Endodermal cell (in vitro differentiated cells): ENCODE measurements at regions not wholly inside any gene's neighbourhood (a gene's known extent, or its start where the extent isn't known, plus 50 kb on each side); places are given as distances from the start of the nearest gene placed in this dataset.

Experiments used
- DNase-seq: peaks from one replicate; pipeline ENCODE4 v3.0.0-alpha.2; 2017
- H3K27ac ChIP-seq: 2 replicates; pipeline ENCODE4 v1.5.1; 2013; ENCODE audit warnings: mild to moderate bottlenecking, low read depth, low read length, moderate library complexity
- H3K27me3 ChIP-seq: 2 replicates; pipeline ENCODE4 v1.6.1; 2013; ENCODE audit warnings: mild to moderate bottlenecking, low read length, moderate library complexity; ENCODE audit not compliant: insufficient read depth, control insufficient read depth, poor library complexity, severe bottlenecking
- H3K36me3 ChIP-seq: 2 replicates; pipeline ENCODE4 v1.7.0; 2013; ENCODE audit warnings: mild to moderate bottlenecking, low read length, moderate library complexity; ENCODE audit not compliant: control insufficient read depth, insufficient read depth
- H3K4me1 ChIP-seq: one replicate; pipeline ENCODE4 v1.7.0; 2013; ENCODE audit warnings: low read length; ENCODE audit not compliant: control insufficient read depth, insufficient read depth
- H3K4me3 ChIP-seq: 2 replicates; pipeline ENCODE4 v1.5.1; 2013; ENCODE audit warnings: mild to moderate bottlenecking, low read length, moderate library complexity
- H3K9ac ChIP-seq: 2 replicates; pipeline ENCODE4 v1.6.1; 2013; ENCODE audit warnings: mild to moderate bottlenecking, low read length, moderate library complexity; ENCODE audit not compliant: poor library complexity, severe bottlenecking; ENCODE audit errors: extremely low read depth
- H3K9me3 ChIP-seq: 2 replicates; pipeline ENCODE4 v1.6.1; 2013; ENCODE audit warnings: mild to moderate bottlenecking, low read length, moderate library complexity; ENCODE audit not compliant: control insufficient read depth
- H3K27ac Mint-ChIP-seq: 2 replicates; pipeline ENCODE4 v1.8.0; 2020; ENCODE audit warnings: mixed read lengths
- H3K27me3 Mint-ChIP-seq: 2 replicates; pipeline ENCODE4 v1.8.0; 2021; ENCODE audit warnings: mild to moderate bottlenecking, mixed read lengths; ENCODE audit not compliant: insufficient read depth
- H3K36me3 Mint-ChIP-seq: 2 replicates; pipeline ENCODE4 v1.8.0; 2020; ENCODE audit warnings: low read depth, mixed read lengths
- H3K4me1 Mint-ChIP-seq: 2 replicates; pipeline ENCODE4 v1.8.0; 2020; ENCODE audit warnings: mixed read lengths
- H3K4me3 Mint-ChIP-seq: 2 replicates; pipeline ENCODE4 v1.8.0; 2020; ENCODE audit warnings: mild to moderate bottlenecking, moderate library complexity, mixed read lengths
- H3K9me3 Mint-ChIP-seq: 2 replicates; pipeline ENCODE4 v1.8.0; 2020; ENCODE audit warnings: mild to moderate bottlenecking, mixed read lengths
- WGBS, 2 experiments: methylation state at CpG; one replicate each; pipeline versions ENCODE4 v1.1.5 to v1.1.7; 2013; ENCODE audit warnings: missing lambda C conversion rate in 2 of 2, mixed read lengths in 1 of 2; ENCODE audit not compliant: insufficient coverage in 1 of 2, insufficient read length in 1 of 2; 5-methylcytosine and 5-hydroxymethylcytosine counted together
- TF ChIP-seq, protein P1 (sequence below): fragments of 200-600 bp; sonication (generic); conservative IDR thresholded peaks from 2 replicates; pipeline ENCODE4 v1.5.0; 2021; ENCODE audit warnings: antibody characterized with exemption, mild to moderate bottlenecking

DNA sequence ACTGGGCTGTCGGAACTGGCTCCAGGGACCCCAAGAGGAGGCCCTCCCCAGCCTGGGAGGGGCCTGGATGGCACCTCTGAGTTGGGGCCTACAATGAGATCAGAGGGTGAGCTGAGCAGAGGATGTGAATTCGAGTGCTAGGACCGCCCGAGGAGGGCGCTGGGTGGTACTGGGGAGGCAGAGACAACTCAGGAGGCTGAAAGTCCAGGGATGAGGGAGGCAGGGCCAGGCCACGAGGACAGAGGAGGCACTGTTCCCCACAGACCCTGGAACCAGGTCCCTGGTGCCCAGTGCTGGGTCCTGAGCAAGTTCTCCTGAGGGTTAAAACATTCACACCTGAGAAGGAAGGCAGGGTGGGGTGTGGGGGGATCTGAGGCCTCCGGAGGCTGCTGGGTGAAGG is 218.0 kb downstream of the CTTN start:
- H3K4me1 ChIP-seq = no peaks in the 10 kb centered on the region
- H3K9me3 ChIP-seq = no peaks in the 10 kb centered on the region
- H3K9ac ChIP-seq = no peak overlapping the region
- Mint-ChIP-seq H3K4me3 (no peak overlapping the region), H3K9me3 (no peaks in the 10 kb centered on the region), H3K27ac (no peak overlapping the region), H3K4me1 (no peaks in the 10 kb centered on the region), H3K36me3 (no peaks in the 10 kb centered on the region), H3K27me3 (no peaks in the 10 kb centered on the region)
- no peak overlapping the region for H3K27ac ChIP-seq
- no peaks in the 10 kb centered on the region for H3K36me3 ChIP-seq
- H3K27me3 ChIP-seq = no peaks in the 10 kb centered on the region
- DNase-seq = no peak
- no peak overlapping the region for H3K4me3 ChIP-seq
- TF ChIP-seq, protein P1, sequence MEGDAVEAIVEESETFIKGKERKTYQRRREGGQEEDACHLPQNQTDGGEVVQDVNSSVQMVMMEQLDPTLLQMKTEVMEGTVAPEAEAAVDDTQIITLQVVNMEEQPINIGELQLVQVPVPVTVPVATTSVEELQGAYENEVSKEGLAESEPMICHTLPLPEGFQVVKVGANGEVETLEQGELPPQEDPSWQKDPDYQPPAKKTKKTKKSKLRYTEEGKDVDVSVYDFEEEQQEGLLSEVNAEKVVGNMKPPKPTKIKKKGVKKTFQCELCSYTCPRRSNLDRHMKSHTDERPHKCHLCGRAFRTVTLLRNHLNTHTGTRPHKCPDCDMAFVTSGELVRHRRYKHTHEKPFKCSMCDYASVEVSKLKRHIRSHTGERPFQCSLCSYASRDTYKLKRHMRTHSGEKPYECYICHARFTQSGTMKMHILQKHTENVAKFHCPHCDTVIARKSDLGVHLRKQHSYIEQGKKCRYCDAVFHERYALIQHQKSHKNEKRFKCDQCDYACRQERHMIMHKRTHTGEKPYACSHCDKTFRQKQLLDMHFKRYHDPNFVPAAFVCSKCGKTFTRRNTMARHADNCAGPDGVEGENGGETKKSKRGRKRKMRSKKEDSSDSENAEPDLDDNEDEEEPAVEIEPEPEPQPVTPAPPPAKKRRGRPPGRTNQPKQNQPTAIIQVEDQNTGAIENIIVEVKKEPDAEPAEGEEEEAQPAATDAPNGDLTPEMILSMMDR = no peak
- 91 to 96% methylated on average over 7 of the region's 7 CpGs for WGBS, 2 experiments

DNA sequence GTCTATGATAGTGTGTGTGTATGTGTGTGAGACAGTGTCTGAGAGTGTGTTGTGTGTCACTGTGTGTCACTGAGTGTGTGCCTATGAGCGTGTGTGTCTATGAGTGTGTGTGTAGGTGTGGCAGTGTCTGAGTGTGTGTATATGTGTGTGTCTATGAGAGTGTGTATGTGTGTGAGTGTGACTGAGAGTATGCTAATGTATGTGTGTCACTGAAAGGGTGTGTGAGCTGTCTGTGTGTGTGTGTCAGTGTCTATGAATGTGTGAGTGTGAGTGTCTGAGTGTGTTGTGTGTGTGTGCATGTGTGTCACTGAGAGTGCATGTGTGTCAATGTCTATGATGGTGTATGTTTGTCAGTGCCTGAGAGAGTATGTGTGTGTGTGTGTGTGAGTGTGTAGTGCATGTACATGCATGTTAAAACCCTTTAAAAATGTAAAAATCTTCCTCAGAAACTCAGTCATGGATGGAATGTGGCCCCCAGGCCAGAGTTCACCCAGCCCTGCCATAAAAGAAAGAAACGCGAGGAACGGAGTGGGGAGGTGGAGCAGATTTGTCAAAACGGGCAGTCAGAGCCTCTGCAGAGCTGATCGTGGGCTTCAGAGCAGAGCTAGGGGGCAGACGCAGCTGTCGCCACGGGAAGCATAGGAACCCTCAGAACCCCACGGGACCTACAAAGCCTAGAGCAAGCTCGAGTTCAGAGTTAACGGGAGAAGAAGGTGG is 218.8 kb downstream of the CTTN start:
- no peak overlapping the region for H3K27ac Mint-ChIP-seq
- H3K9me3 Mint-ChIP-seq = no peaks in the 10 kb centered on the region
- WGBS, 2 experiments = 73 to 82% methylated on average over 12 of the region's 12 CpGs
- H3K36me3 Mint-ChIP-seq = no peaks in the 10 kb centered on the region
- TF ChIP-seq, protein P1 = no peak
- Histone ChIP-seq H3K9me3 (no peaks in the 10 kb centered on the region), H3K27me3 (no peaks in the 10 kb centered on the region), H3K9ac (no peak overlapping the region), H3K4me1 (no peaks in the 10 kb centered on the region), H3K27ac (peak overlapping the region; percentile 57), H3K36me3 (no peaks in the 10 kb centered on the region), H3K4me3 (no peak overlapping the region)
- no peaks in the 10 kb centered on the region for H3K4me1 Mint-ChIP-seq
- H3K4me3 Mint-ChIP-seq = no peak overlapping the region
- DNase-seq = no peak
- no peaks in the 10 kb centered on the region for H3K27me3 Mint-ChIP-seq

DNA sequence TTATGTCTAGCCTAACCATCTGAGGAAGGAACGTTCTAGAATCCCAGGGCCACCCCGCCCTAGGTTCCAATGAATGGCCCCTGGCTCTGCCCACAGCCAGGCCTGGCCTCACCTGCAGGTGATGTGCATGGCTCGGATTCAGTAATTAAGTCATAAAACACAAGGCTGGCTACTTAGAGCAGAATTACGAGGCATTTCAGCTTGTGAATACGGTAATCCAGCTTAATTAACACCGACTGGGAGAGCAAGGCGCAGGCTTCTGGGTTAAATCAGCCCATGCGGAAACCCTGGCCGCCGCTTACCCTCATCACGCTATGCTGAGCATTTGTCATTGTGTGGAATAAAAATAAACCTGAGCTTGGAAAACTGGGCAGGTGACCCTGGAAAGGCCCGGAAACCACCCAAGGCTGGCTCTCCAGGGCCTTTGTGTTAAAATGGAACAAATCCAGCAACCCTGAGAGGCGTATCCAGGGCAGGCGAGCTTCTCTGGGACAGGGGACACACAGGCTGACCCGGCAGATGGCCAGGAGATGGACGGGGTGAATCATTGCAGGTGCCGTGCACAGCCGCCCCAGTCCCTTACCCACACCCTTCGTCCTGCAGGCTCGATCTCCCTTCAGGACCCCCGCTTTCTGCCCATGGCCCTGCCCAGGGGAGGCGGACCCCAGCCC is 220.2 kb downstream of the CTTN start:
- Histone ChIP-seq H3K36me3 (no peaks in the 10 kb centered on the region), H3K27me3 (no peaks in the 10 kb centered on the region), H3K9ac (no peak overlapping the region), H3K4me1 (no peaks in the 10 kb centered on the region), H3K27ac (no peak overlapping the region), H3K9me3 (no peaks in the 10 kb centered on the region), H3K4me3 (no peak overlapping the region)
- Mint-ChIP-seq H3K4me3 (no peak overlapping the region), H3K36me3 (no peaks in the 10 kb centered on the region), H3K4me1 (no peaks in the 10 kb centered on the region), H3K27ac (no peak overlapping the region), H3K9me3 (no peaks in the 10 kb centered on the region), H3K27me3 (no peaks in the 10 kb centered on the region)
- TF ChIP-seq, protein P1 = no peak
- DNase-seq = no peak
- WGBS, 2 experiments = 94 to 95% methylated on average over 18 to 22 of the region's 22 CpGs
